Testis (tissue), 2 donors: ENCODE measurements at regions not wholly inside any gene's neighbourhood (a gene's known extent, or its start where the extent isn't known, plus 50 kb on each side); places are given as distances from the start of the nearest gene placed in this dataset.

Experiments
- POLR2A ChIP-seq: fragments of 450-650 bp; IDR thresholded peaks from one replicate; pipeline ENCODE4 v1.6.1; 2017; ENCODE audit warnings: antibody characterized with exemption, mild to moderate bottlenecking, moderate library complexity
- TF ChIP-seq, protein P1 (sequence below), 3 experiments: fragments of 450-650 bp in 2 of 3; fragments of 200-600 bp in 1 of 3; sonication (generic) in 1 of 3; IDR thresholded peaks; one replicate each; pipeline ENCODE4 v1.5.1; 2016 to 2019; ENCODE audit warnings: antibody characterized with exemption in 3 of 3, mild to moderate bottlenecking in 2 of 3, moderate library complexity in 1 of 3

DNA sequence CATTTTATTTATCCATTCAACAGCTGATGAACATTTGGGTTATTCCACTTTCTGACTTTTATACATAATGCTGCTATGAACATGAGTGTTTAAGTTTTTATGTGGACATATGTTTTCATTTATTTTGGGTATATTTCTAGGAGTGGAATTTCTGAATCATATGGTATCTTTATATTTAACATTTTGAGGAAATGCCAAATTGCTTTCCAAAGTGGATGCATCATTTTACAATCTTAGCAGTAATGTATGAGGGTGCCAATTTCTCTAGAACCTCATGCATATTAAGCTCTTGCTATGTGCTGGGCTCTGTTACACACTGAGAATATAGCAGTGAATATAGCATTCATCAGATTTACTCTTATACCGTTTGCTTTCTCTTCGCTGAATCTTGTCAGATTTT, 983.7 kb downstream of the STIM2 start:
- TF ChIP-seq, protein P1, sequence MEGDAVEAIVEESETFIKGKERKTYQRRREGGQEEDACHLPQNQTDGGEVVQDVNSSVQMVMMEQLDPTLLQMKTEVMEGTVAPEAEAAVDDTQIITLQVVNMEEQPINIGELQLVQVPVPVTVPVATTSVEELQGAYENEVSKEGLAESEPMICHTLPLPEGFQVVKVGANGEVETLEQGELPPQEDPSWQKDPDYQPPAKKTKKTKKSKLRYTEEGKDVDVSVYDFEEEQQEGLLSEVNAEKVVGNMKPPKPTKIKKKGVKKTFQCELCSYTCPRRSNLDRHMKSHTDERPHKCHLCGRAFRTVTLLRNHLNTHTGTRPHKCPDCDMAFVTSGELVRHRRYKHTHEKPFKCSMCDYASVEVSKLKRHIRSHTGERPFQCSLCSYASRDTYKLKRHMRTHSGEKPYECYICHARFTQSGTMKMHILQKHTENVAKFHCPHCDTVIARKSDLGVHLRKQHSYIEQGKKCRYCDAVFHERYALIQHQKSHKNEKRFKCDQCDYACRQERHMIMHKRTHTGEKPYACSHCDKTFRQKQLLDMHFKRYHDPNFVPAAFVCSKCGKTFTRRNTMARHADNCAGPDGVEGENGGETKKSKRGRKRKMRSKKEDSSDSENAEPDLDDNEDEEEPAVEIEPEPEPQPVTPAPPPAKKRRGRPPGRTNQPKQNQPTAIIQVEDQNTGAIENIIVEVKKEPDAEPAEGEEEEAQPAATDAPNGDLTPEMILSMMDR (IDR thresholded peaks at IDR 0.05), result no peak
- no peak for TF ChIP-seq POLR2A
